Astrocyte (in vitro differentiated cells and primary cell): ENCODE measurements at regions not wholly inside any gene's neighbourhood (a gene's known extent, or its start where the extent isn't known, plus 50 kb on each side); places are given as distances from the start of the nearest gene placed in this dataset.
"Not testable (repeated sequence)": the region's sequence is repeated elsewhere in the genome, so short reads cannot be mapped to it uniquely, and the experiment has no call there.

Experiments
- DNase-seq: peaks from one replicate; pipeline ENCODE4 v3.0.0-alpha.2; 2010; ENCODE audit warnings: low read depth
- FAIRE-seq: peaks from 2 replicates; lab custom pipeline; 2011; peaks lifted over from hg19 to GRCh38; lab: Jason Lieb, UNC
- H2AFZ ChIP-seq: 2 replicates; pipeline ENCODE4 v1.6.0; 2012; ENCODE audit warnings: low read depth, low read length, inconsistent platforms
- H3K27ac ChIP-seq: 2 replicates; pipeline ENCODE4 v1.5.1; 2011; ENCODE audit warnings: low read depth, low read length, inconsistent platforms
- H3K27me3 ChIP-seq: 2 replicates; pipeline ENCODE4 v1.6.0; 2011; ENCODE audit warnings: low read length, inconsistent platforms; ENCODE audit not compliant: insufficient read depth
- H3K36me3 ChIP-seq: 2 replicates; pipeline ENCODE4 v1.5.1; 2011; ENCODE audit warnings: low read length, inconsistent platforms; ENCODE audit not compliant: insufficient read depth
- H3K4me1 ChIP-seq: 2 replicates; pipeline ENCODE4 v1.5.1; 2011; ENCODE audit warnings: low read length, inconsistent platforms; ENCODE audit not compliant: insufficient read depth
- H3K4me2 ChIP-seq: 2 replicates; pipeline ENCODE4 v1.6.0; 2012; ENCODE audit warnings: low read length, inconsistent platforms
- H3K4me3 ChIP-seq: 2 replicates; pipeline ENCODE4 v1.5.1; 2011; ENCODE audit warnings: low read depth, mild to moderate bottlenecking, low read length, inconsistent platforms; ENCODE audit not compliant: insufficient read depth
- H3K79me2 ChIP-seq: 2 replicates; pipeline ENCODE4 v1.6.0; 2012; ENCODE audit warnings: mild to moderate bottlenecking, low read length, inconsistent platforms; ENCODE audit not compliant: insufficient read depth
- H3K9ac ChIP-seq: 2 replicates; pipeline ENCODE4 v1.6.0; 2012; ENCODE audit warnings: mild to moderate bottlenecking, low read length, inconsistent platforms
- H3K9me3 ChIP-seq: 2 replicates; pipeline ENCODE4 v1.5.1; 2012; ENCODE audit warnings: low read depth, mild to moderate bottlenecking, low read length, inconsistent platforms; ENCODE audit not compliant: insufficient read depth
- H4K20me1 ChIP-seq: 2 replicates; pipeline ENCODE4 v1.6.0; 2012; ENCODE audit warnings: low read length, inconsistent platforms; ENCODE audit not compliant: insufficient read depth
- H3K27ac Mint-ChIP-seq: one replicate; pipeline ENCODE4 v1.8.0; 2021; ENCODE audit warnings: mild to moderate bottlenecking, mixed read lengths; ENCODE audit not compliant: unreplicated experiment
- H3K27me3 Mint-ChIP-seq: one replicate; pipeline ENCODE4 v1.8.0; 2021; ENCODE audit warnings: low read depth, mixed read lengths; ENCODE audit not compliant: unreplicated experiment
- H3K36me3 Mint-ChIP-seq: one replicate; pipeline ENCODE4 v1.8.0; 2021; ENCODE audit warnings: low read depth, mixed read lengths; ENCODE audit not compliant: unreplicated experiment
- H3K4me1 Mint-ChIP-seq: one replicate; pipeline ENCODE4 v1.8.0; 2021; ENCODE audit warnings: low read depth, mixed read lengths; ENCODE audit not compliant: unreplicated experiment
- H3K4me3 Mint-ChIP-seq: one replicate; pipeline ENCODE4 v1.8.0; 2021; ENCODE audit warnings: mild to moderate bottlenecking, moderate library complexity, mixed read lengths; ENCODE audit not compliant: unreplicated experiment
- H3K9me3 Mint-ChIP-seq: one replicate; pipeline ENCODE4 v1.8.0; 2021; ENCODE audit warnings: mild to moderate bottlenecking, mixed read lengths; ENCODE audit not compliant: unreplicated experiment
- CTCF ChIP-seq: IDR thresholded peaks from 2 replicates; pipeline ENCODE4 v1.5.1; 2011; ENCODE audit warnings: low read depth, mild to moderate bottlenecking, inconsistent platforms, low read length, moderate library complexity; ENCODE audit not compliant: insufficient read depth
- EZH2 ChIP-seq: IDR thresholded peaks from 2 replicates; pipeline ENCODE4 v1.6.1; 2012; ENCODE audit warnings: mild to moderate bottlenecking, low read length, inconsistent platforms; ENCODE audit not compliant: insufficient read depth

- H3K4me1 Mint-ChIP-seq, result no peaks in the 10 kb centered on the region
- H3K27ac Mint-ChIP-seq, result no peak overlapping the region
- peaks cover 3% of the 10 kb centered on the region for H3K4me1 ChIP-seq
- H3K9me3 Mint-ChIP-seq, result peaks cover 6% of the 10 kb centered on the region
- FAIRE-seq, result no peak
- H2AFZ ChIP-seq, result no peak overlapping the region
- H3K36me3 Mint-ChIP-seq, result no peaks in the 10 kb centered on the region
- no peak overlapping the region for H3K27ac ChIP-seq
- H3K27me3 Mint-ChIP-seq, result peaks cover 46% of the 10 kb centered on the region
- no peak overlapping the region for H3K4me3 ChIP-seq
- no peak for TF ChIP-seq EZH2
- no peak for TF ChIP-seq CTCF
- peak; percentile 13 for DNase-seq
- no peak overlapping the region for H3K4me3 Mint-ChIP-seq
- no peak overlapping the region for H3K9ac ChIP-seq
- peaks cover 21% of the 10 kb centered on the region for H3K27me3 ChIP-seq
- no peaks in the 10 kb centered on the region for H3K9me3 ChIP-seq
- no peak overlapping the region for H3K4me2 ChIP-seq
- H4K20me1 ChIP-seq, result no peaks in the 10 kb centered on the region
- no peaks in the 10 kb centered on the region for H3K36me3 ChIP-seq
- no peaks in the 10 kb centered on the region for H3K79me2 ChIP-seq
Observed at GRCh38 chr5:1648806-1649205, 125.0 kb upstream of the LPCAT1 start.

- no peak for FAIRE-seq
- H3K79me2 ChIP-seq, result no peaks in the 10 kb centered on the region
- no peaks in the 10 kb centered on the region for H3K4me1 Mint-ChIP-seq
- H3K27ac ChIP-seq, result no peak overlapping the region
- H3K27me3 Mint-ChIP-seq, result peaks cover 52% of the 10 kb centered on the region
- no peak overlapping the region for H3K4me3 Mint-ChIP-seq
- H3K27ac Mint-ChIP-seq, result no peak overlapping the region
- H3K4me3 ChIP-seq, result no peak overlapping the region
- no peaks in the 10 kb centered on the region for H4K20me1 ChIP-seq
- peaks cover 26% of the 10 kb centered on the region for H3K27me3 ChIP-seq
- H3K9me3 ChIP-seq, result no peaks in the 10 kb centered on the region
- H3K4me2 ChIP-seq, result no peak overlapping the region
- no peak overlapping the region for H2AFZ ChIP-seq
- H3K9me3 Mint-ChIP-seq, result peaks cover 6% of the 10 kb centered on the region
- H3K9ac ChIP-seq, result no peak overlapping the region
- no peaks in the 10 kb centered on the region for H3K36me3 ChIP-seq
- peaks cover 3% of the 10 kb centered on the region for H3K4me1 ChIP-seq
- no peaks in the 10 kb centered on the region for H3K36me3 Mint-ChIP-seq
- no peak for DNase-seq
- TF ChIP-seq EZH2 (no peak), CTCF (no peak)
Observed at GRCh38 chr5:1647580-1647979, 123.8 kb upstream of the LPCAT1 start.

- Histone ChIP-seq H3K36me3 (no peaks in the 10 kb centered on the region), H3K9me3 (no peaks in the 10 kb centered on the region), H3K27ac (no peak overlapping the region), H3K27me3 (peaks cover 32% of the 10 kb centered on the region), H3K4me2 (peak overlapping the region; percentile 74), H3K9ac (no peak overlapping the region), H2AFZ (peak overlapping the region; percentile 50), H3K4me3 (no peak overlapping the region), H3K4me1 (peaks cover 3% of the 10 kb centered on the region), H3K79me2 (no peaks in the 10 kb centered on the region), H4K20me1 (no peaks in the 10 kb centered on the region)
- Mint-ChIP-seq H3K27ac (no peak overlapping the region), H3K27me3 (peaks cover 47% of the 10 kb centered on the region), H3K36me3 (no peaks in the 10 kb centered on the region), H3K4me3 (no peak overlapping the region), H3K4me1 (peaks cover 5% of the 10 kb centered on the region), H3K9me3 (peaks cover 6% of the 10 kb centered on the region)
- FAIRE-seq, result no peak
- TF ChIP-seq CTCF (peak; percentile 69), EZH2 (peak; percentile 60)
- peak; percentile 52 for DNase-seq
Observed at GRCh38 chr5:1644810-1645571, 121.2 kb upstream of the LPCAT1 start.

GRCh38 chr5:1644393-1644809, 120.6 kb upstream of the LPCAT1 start:
- not testable (repeated sequence) for H3K4me3 ChIP-seq, H2AFZ ChIP-seq, H3K27ac ChIP-seq, FAIRE-seq, DNase-seq, H3K4me1 ChIP-seq, H3K36me3 Mint-ChIP-seq, H3K4me3 Mint-ChIP-seq, H3K9me3 Mint-ChIP-seq, H3K9me3 ChIP-seq, H3K9ac ChIP-seq, H3K4me1 Mint-ChIP-seq, H3K36me3 ChIP-seq, H3K4me2 ChIP-seq, H3K79me2 ChIP-seq, H4K20me1 ChIP-seq, H3K27ac Mint-ChIP-seq
- peaks cover 37% of the 10 kb centered on the region for H3K27me3 ChIP-seq
- H3K27me3 Mint-ChIP-seq, result peaks cover 47% of the 10 kb centered on the region
